Keratinocyte (primary cell): ENCODE measurements at regions not wholly inside any gene's neighbourhood (a gene's known extent, or its start where the extent isn't known, plus 50 kb on each side); places are given as distances from the start of the nearest gene placed in this dataset.

Experiments
- EZH2 ChIP-seq: IDR thresholded peaks from one replicate; pipeline ENCODE4 v1.6.1; 2012; ENCODE audit warnings: inconsistent platforms, mild to moderate bottlenecking, low read length, moderate library complexity
- TF ChIP-seq, protein P1 (sequence below), 3 experiments: IDR thresholded peaks in 1 of 3; conservative IDR thresholded peaks in 1 of 3; optimal IDR thresholded peaks in 1 of 3; 2 replicates in 2 of 3; 3 replicates in 1 of 3; pipeline versions ENCODE3 to v1.5.1; 2011; ENCODE audit warnings: low read length in 3 of 3, mild to moderate bottlenecking in 3 of 3, moderate library complexity in 2 of 3, control low read depth in 1 of 3, inconsistent platforms in 1 of 3; ENCODE audit not compliant: insufficient read depth in 2 of 3; ENCODE audit errors: extremely low read depth in 1 of 3

DNA sequence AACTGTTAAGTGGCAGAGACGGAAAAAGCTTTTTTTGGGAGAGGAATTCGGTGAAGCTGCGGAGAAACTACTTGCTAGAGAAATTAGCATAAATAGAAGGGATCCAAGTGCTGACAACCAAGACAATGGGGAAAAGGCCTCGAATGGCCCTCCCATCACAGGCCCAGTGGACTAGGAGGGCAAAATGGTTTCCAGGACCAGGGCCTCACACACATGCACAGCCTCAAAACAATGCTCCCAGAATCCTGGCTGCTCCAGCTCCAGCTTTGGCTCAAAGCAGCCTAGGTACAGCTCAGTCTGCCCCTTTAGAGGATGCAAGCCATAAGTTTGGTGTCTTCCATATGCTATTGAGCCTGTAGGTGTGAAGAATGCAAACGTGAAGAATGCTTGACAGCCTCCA is 388.2 kb downstream of the OTOL1 start:
- TF ChIP-seq, protein P1, sequence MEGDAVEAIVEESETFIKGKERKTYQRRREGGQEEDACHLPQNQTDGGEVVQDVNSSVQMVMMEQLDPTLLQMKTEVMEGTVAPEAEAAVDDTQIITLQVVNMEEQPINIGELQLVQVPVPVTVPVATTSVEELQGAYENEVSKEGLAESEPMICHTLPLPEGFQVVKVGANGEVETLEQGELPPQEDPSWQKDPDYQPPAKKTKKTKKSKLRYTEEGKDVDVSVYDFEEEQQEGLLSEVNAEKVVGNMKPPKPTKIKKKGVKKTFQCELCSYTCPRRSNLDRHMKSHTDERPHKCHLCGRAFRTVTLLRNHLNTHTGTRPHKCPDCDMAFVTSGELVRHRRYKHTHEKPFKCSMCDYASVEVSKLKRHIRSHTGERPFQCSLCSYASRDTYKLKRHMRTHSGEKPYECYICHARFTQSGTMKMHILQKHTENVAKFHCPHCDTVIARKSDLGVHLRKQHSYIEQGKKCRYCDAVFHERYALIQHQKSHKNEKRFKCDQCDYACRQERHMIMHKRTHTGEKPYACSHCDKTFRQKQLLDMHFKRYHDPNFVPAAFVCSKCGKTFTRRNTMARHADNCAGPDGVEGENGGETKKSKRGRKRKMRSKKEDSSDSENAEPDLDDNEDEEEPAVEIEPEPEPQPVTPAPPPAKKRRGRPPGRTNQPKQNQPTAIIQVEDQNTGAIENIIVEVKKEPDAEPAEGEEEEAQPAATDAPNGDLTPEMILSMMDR (optimal IDR thresholded peaks at IDR 0.05 in 1 of 3, IDR thresholded peaks at IDR 0.05 in 1 of 3, conservative IDR thresholded peaks at IDR 0.05 in 1 of 3; ENCODE audit: extremely low read depth in 1 of 3, insufficient read depth in 2 of 3, low read length in 3 of 3): no peak
- no peak for TF ChIP-seq EZH2
